ENCODE measurements at regions not wholly inside any gene's neighbourhood (a gene's known extent, or its start where the extent isn't known, plus 50 kb on each side); places are given as distances from the start of the nearest gene placed in this dataset.

DNA sequence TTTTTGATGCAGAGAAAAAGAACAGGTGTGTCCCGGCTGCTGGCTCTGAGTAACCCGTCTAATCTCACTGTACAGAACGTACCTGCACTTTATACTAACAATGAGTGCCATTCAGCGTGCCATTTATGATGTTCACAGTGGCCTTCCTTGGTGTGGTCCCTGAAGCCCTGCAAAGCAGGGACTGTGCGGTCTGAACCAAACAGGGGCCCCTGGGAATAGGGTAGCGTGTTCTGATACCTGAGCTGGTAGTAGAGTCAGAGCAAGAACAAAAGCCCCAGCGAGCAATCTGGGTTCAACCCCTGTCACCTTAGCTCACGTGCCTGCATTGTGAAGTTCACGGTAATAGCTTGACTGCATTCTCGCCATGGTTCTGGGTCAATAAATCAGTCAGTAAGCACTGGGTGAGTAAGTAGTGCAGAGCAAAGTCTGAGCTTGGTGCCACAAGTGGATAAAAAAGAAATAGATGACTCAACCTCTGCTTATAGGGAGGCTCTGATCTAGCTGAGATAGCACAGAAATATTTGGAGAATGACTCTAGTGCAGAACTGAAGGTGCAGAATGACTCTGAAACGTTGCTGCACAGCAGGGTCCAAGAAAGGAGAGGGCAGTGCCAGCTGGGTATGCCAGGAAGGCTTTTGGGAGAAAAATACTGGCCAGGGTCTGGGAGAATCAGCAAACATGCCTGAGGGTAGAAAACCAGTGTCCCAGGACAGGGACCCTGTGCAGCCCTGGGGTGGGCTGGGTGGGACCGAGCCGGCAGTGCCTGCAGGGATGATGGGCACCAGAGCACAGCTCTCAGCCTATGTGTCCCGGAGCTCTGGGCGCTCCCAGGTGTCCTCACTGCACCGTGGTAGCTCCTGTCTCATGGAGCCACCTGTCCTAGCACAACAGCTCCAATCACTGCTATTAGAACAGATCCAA is 125.9 kb downstream of the RHOU start (continued):
- no peak for TF ChIP-seq NCOA1 (CRISPR knock-in tag; IDR thresholded peaks at IDR 0.05)
- TF ChIP-seq, protein P1, sequence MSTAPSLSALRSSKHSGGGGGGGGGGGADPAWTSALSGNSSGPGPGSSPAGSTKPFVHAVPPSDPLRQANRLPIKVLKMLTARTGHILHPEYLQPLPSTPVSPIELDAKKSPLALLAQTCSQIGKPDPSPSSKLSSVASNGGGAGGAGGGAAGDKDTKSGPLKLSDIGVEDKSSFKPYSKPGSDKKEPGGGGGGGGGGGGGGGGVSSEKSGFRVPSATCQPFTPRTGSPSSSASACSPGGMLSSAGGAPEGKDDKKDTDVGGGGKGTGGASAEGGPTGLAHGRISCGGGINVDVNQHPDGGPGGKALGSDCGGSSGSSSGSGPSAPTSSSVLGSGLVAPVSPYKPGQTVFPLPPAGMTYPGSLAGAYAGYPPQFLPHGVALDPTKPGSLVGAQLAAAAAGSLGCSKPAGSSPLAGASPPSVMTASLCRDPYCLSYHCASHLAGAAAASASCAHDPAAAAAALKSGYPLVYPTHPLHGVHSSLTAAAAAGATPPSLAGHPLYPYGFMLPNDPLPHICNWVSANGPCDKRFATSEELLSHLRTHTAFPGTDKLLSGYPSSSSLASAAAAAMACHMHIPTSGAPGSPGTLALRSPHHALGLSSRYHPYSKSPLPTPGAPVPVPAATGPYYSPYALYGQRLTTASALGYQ (CRISPR knock-in tag; IDR thresholded peaks at IDR 0.05) = peak; percentile 69; the same call in 1 of the 2 replicates
- TF ChIP-seq ZNF670 (CRISPR knock-in tag; IDR thresholded peaks at IDR 0.05; ENCODE audit: borderline replicate concordance) = peak; percentile 54; the same call in 1 of the 2 replicates
- TF ChIP-seq HDAC1 (CRISPR knock-in tag; IDR thresholded peaks at IDR 0.05) = 0 out of 2 replicates have a peak, but pooled peaks have one; percentile 74
- TF ChIP-seq JUNB (CRISPR knock-in tag; IDR thresholded peaks at IDR 0.05; ENCODE audit: borderline replicate concordance) = peak; percentile 83; the same call in 1 of the 2 replicates
- TF ChIP-seq HNF4G (IDR thresholded peaks at IDR 0.05; ENCODE audit: borderline replicate concordance, low read depth, low read length) = peak; percentile 69
- TF ChIP-seq HNF4G (CRISPR knock-in tag; IDR thresholded peaks at IDR 0.05; ENCODE audit: borderline replicate concordance, low read depth) = peak; percentile 65; the same call in 1 of the 2 replicates
- TF ChIP-seq, protein P2, sequence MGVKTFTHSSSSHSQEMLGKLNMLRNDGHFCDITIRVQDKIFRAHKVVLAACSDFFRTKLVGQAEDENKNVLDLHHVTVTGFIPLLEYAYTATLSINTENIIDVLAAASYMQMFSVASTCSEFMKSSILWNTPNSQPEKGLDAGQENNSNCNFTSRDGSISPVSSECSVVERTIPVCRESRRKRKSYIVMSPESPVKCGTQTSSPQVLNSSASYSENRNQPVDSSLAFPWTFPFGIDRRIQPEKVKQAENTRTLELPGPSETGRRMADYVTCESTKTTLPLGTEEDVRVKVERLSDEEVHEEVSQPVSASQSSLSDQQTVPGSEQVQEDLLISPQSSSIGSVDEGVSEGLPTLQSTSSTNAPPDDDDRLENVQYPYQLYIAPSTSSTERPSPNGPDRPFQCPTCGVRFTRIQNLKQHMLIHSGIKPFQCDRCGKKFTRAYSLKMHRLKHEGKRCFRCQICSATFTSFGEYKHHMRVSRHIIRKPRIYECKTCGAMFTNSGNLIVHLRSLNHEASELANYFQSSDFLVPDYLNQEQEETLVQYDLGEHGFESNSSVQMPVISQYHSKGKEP (CRISPR knock-in tag; IDR thresholded peaks at IDR 0.05) = no peak
- TF ChIP-seq KMT2B (CRISPR knock-in tag; IDR thresholded peaks at IDR 0.05) = no peak; the same call in 1 of the 2 replicates
- TF ChIP-seq GABPB1 (CRISPR knock-in tag; IDR thresholded peaks at IDR 0.05) = no peak
- 0 out of 2 replicates have a peak, but pooled peaks have one; percentile 17 for TF ChIP-seq ZNF543 (CRISPR knock-in tag; IDR thresholded peaks at IDR 0.05)
- TF ChIP-seq ZNF556 (CRISPR knock-in tag; IDR thresholded peaks at IDR 0.05; ENCODE audit: borderline replicate concordance) = no peak
- no peak for TF ChIP-seq ZFAT (CRISPR knock-in tag; conservative IDR thresholded peaks at IDR 0.05)
- no peak for TF ChIP-seq ZNF549 (CRISPR knock-in tag; IDR thresholded peaks at IDR 0.05)
- TF ChIP-seq ZNF788 (CRISPR knock-in tag; IDR thresholded peaks at IDR 0.05; ENCODE audit: borderline replicate concordance) = peak; percentile 71; the same call in 1 of the 2 replicates
- TF ChIP-seq ZNF317 (CRISPR knock-in tag; IDR thresholded peaks at IDR 0.05) = peak; percentile 49; the same call in 1 of the 2 replicates
- 0 out of 2 replicates have a peak, but pooled peaks have one; percentile 41 for TF ChIP-seq MTERF4 (CRISPR knock-in tag; IDR thresholded peaks at IDR 0.05)
- no peak for TF ChIP-seq CREBL2 (CRISPR knock-in tag; IDR thresholded peaks at IDR 0.05; ENCODE audit: borderline replicate concordance)
- TF ChIP-seq ZMYM3 (CRISPR knock-in tag; IDR thresholded peaks at IDR 0.05) = peak; percentile 73; the same call in 1 of the 2 replicates
- TF ChIP-seq, protein P3, sequence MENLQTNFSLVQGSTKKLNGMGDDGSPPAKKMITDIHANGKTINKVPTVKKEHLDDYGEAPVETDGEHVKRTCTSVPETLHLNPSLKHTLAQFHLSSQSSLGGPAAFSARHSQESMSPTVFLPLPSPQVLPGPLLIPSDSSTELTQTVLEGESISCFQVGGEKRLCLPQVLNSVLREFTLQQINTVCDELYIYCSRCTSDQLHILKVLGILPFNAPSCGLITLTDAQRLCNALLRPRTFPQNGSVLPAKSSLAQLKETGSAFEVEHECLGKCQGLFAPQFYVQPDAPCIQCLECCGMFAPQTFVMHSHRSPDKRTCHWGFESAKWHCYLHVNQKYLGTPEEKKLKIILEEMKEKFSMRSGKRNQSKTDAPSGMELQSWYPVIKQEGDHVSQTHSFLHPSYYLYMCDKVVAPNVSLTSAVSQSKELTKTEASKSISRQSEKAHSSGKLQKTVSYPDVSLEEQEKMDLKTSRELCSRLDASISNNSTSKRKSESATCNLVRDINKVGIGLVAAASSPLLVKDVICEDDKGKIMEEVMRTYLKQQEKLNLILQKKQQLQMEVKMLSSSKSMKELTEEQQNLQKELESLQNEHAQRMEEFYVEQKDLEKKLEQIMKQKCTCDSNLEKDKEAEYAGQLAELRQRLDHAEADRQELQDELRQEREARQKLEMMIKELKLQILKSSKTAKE (CRISPR knock-in tag; IDR thresholded peaks at IDR 0.05; ENCODE audit: borderline replicate concordance) = peak; percentile 90
- no peak for TF ChIP-seq ZNF83 (CRISPR knock-in tag; IDR thresholded peaks at IDR 0.05; ENCODE audit: borderline replicate concordance)

Data from HepG2 (cell line).